H1 (cell line): ENCODE measurements at regions not wholly inside any gene's neighbourhood (a gene's known extent, or its start where the extent isn't known, plus 50 kb on each side); places are given as distances from the start of the nearest gene placed in this dataset.
A peak's percentile ranks its signal among the peaks of the same experiment; 100 is the strongest.

Experiments
- CREB1 ChIP-seq: IDR thresholded peaks from 2 replicates; pipeline ENCODE4 v1.6.1; 2012; ENCODE audit warnings: inconsistent platforms
- GABPA ChIP-seq: IDR thresholded peaks from 2 replicates; pipeline ENCODE4 v1.6.1; 2011; ENCODE audit warnings: mild to moderate bottlenecking, low read length, moderate library complexity, borderline replicate concordance; ENCODE audit not compliant: insufficient read depth
- MAX ChIP-seq: IDR thresholded peaks from 2 replicates; pipeline ENCODE4 v1.6.1; 2012; ENCODE audit warnings: inconsistent platforms
- POU5F1 ChIP-seq: IDR thresholded peaks from 2 replicates; pipeline ENCODE4 v1.6.1; 2011; ENCODE audit warnings: low read depth, mild to moderate bottlenecking, low read length, moderate library complexity
- TEAD4 ChIP-seq: IDR thresholded peaks from 2 replicates; pipeline ENCODE4 v1.6.1; 2012; ENCODE audit warnings: low read depth, low read length, inconsistent platforms, mixed read lengths
- TF ChIP-seq, protein P1 (sequence below): fragments of 300-600 bp; sonication (generic); IDR thresholded peaks from 2 replicates; pipeline ENCODE4 v1.7.1; 2012; ENCODE audit warnings: low read length, moderate library complexity, mild to moderate bottlenecking, inconsistent platforms; ENCODE audit not compliant: insufficient replicate concordance

DNA sequence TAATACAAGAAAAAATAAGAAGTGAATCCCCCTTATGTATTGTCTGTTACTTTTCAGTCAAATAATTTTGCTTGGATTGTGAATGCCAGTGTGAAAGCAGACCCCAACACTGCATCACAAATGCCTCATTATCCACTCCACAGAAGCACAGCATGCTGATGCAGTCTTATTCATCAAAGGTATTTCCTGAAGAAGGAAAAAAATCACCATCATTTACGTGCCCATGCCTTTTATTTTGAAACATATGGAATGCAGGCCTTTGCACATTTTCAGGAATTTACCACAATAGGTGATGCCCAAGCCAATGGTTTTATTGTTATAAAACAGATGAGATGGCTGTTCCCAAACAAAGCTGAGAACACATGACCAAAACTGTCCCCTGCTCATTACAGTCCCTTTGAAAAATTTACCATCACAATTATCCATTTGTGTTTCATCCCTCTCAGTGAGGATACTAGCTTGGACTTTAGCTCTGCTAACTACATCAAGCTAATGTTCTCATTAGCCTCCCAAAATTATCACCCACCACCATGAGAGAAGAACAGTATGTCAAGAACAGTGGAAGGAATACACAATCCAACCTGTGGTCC, 180.6 kb upstream of the HTR1E start (continued):
- TF ChIP-seq, protein P1, sequence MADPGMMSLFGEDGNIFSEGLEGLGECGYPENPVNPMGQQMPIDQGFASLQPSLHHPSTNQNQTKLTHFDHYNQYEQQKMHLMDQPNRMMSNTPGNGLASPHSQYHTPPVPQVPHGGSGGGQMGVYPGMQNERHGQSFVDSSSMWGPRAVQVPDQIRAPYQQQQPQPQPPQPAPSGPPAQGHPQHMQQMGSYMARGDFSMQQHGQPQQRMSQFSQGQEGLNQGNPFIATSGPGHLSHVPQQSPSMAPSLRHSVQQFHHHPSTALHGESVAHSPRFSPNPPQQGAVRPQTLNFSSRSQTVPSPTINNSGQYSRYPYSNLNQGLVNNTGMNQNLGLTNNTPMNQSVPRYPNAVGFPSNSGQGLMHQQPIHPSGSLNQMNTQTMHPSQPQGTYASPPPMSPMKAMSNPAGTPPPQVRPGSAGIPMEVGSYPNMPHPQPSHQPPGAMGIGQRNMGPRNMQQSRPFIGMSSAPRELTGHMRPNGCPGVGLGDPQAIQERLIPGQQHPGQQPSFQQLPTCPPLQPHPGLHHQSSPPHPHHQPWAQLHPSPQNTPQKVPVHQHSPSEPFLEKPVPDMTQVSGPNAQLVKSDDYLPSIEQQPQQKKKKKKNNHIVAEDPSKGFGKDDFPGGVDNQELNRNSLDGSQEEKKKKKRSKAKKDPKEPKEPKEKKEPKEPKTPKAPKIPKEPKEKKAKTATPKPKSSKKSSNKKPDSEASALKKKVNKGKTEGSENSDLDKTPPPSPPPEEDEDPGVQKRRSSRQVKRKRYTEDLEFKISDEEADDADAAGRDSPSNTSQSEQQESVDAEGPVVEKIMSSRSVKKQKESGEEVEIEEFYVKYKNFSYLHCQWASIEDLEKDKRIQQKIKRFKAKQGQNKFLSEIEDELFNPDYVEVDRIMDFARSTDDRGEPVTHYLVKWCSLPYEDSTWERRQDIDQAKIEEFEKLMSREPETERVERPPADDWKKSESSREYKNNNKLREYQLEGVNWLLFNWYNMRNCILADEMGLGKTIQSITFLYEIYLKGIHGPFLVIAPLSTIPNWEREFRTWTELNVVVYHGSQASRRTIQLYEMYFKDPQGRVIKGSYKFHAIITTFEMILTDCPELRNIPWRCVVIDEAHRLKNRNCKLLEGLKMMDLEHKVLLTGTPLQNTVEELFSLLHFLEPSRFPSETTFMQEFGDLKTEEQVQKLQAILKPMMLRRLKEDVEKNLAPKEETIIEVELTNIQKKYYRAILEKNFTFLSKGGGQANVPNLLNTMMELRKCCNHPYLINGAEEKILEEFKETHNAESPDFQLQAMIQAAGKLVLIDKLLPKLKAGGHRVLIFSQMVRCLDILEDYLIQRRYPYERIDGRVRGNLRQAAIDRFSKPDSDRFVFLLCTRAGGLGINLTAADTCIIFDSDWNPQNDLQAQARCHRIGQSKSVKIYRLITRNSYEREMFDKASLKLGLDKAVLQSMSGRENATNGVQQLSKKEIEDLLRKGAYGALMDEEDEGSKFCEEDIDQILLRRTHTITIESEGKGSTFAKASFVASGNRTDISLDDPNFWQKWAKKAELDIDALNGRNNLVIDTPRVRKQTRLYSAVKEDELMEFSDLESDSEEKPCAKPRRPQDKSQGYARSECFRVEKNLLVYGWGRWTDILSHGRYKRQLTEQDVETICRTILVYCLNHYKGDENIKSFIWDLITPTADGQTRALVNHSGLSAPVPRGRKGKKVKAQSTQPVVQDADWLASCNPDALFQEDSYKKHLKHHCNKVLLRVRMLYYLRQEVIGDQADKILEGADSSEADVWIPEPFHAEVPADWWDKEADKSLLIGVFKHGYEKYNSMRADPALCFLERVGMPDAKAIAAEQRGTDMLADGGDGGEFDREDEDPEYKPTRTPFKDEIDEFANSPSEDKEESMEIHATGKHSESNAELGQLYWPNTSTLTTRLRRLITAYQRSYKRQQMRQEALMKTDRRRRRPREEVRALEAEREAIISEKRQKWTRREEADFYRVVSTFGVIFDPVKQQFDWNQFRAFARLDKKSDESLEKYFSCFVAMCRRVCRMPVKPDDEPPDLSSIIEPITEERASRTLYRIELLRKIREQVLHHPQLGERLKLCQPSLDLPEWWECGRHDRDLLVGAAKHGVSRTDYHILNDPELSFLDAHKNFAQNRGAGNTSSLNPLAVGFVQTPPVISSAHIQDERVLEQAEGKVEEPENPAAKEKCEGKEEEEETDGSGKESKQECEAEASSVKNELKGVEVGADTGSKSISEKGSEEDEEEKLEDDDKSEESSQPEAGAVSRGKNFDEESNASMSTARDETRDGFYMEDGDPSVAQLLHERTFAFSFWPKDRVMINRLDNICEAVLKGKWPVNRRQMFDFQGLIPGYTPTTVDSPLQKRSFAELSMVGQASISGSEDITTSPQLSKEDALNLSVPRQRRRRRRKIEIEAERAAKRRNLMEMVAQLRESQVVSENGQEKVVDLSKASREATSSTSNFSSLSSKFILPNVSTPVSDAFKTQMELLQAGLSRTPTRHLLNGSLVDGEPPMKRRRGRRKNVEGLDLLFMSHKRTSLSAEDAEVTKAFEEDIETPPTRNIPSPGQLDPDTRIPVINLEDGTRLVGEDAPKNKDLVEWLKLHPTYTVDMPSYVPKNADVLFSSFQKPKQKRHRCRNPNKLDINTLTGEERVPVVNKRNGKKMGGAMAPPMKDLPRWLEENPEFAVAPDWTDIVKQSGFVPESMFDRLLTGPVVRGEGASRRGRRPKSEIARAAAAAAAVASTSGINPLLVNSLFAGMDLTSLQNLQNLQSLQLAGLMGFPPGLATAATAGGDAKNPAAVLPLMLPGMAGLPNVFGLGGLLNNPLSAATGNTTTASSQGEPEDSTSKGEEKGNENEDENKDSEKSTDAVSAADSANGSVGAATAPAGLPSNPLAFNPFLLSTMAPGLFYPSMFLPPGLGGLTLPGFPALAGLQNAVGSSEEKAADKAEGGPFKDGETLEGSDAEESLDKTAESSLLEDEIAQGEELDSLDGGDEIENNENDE, result peak; percentile 64
- TF ChIP-seq MAX (peak; percentile 25; the same call in 1 of the 2 replicates), GABPA (no peak), CREB1 (peak; percentile 14; the same call in 1 of the 2 replicates), TEAD4 (0 out of 2 replicates have a peak, but pooled peaks have one; percentile 54), POU5F1 (0 out of 2 replicates have a peak, but pooled peaks have one; percentile 4)
